Left hindlimb (tissue), 1 donor: ENCODE measurements at regions not wholly inside any gene's neighbourhood (a gene's known extent, or its start where the extent isn't known, plus 50 kb on each side); places are given as distances from the start of the nearest gene placed in this dataset.
"Not testable (repeated sequence)": the region's sequence is repeated elsewhere in the genome, so short reads cannot be mapped to it uniquely, and the experiment has no call there.

ENCODE experiments used
- DNase-seq: peaks from one replicate; pipeline ENCODE4 v3.0.0-alpha.2; 2018

DNA sequence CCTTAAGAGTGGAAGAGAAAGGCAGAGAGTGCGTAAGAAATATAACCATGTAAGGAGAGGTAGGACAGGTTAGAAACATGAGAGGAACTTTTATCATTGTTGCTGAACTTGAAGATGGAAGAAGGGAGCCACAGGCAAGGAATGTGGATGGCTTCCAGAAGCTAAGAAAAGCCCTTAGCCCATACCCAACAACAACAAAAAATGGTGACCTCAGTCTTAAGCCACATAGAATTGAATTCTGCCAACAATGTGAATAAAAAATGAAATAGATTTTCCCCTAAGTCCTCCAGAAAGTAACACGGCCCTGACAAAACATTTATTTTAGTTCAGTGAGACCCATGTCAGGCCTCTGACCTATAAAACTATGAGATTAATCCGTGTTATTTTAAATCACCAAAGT is 767.3 kb downstream of the FAM181B start:
- no peak for DNase-seq

DNA sequence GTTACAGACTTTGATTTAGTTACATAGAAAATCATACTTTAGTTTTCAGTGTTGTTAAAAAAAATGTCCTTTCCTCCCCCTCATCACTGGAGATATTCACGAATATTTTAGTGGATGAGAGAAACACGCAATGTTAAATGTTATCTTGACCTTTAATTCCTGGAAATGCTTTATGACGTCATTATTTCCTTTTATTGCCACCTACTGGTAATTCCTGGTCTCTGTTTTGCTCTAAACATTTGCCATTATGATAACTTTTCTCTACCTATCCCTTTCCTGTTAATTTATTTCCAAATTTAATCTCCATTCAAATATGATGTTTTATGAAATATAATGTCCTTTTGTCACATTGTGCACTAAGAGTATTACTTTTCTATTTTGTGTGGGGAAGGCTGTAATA is 770.6 kb downstream of the FAM181B start:
- DNase-seq: no peak

DNA sequence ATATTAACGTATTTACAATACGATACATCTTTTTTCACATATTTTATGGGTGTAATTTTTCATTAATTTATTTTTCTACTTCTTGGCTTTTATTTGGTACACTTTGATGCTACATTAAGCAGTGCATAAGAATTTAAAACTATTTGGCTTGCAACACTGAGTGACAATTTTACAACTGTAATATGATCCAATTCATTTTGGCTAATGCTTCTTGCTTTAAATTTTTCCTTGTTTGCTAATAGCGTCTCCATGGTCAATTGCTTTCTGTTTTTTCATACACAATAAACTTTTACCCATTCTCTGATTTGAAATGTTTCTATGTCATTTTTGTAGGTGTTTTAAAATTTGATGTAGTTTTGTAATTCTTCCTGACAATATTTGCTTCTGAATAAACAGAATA is 773.2 kb downstream of the FAM181B start:
- no peak for DNase-seq

DNA sequence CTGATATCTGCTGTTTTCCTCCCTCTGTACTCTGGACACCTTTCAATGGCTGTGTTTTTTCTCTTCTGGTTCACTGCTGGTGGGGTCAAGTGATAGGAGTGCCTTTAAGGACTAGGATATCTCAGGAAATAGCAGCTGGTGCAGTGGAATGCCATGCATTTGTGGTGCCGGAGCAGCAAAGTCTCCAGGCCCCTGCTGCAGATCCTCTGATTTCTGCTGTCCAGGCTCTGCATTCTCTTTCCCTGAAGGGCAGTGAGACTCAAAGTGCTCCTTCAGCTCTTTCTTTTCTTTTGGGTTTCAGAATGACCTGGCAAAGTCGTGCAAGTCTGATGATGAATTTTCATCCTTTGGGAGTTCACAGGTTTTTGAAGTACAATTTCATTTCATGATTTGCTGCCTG is 774.3 kb downstream of the FAM181B start:
- no peak for DNase-seq

- not testable (repeated sequence) for DNase-seq
Observed at GRCh38 chr11:81954301-81954700, 779.4 kb downstream of the FAM181B start.

DNA sequence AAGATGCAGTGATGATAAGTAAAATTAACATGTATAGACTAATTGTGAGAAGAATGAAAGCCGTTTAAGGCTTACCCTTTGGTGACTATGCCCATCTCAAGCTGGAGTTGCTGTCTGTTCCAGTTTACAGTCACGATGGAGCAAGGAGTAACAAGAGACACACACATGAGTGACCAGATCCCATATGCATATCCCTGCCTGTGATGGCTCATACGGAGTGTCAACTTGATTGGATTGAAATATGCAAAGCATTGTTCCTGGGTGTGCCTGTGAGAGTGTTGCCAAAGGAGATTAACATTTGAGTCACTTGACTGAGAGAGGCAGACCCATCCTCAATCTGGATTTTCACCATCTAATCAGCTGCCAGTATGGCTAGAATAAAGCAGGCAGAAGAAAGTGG is 786.8 kb downstream of the FAM181B start:
- DNase-seq: no peak

GRCh38 chr11:81942646-81943045 is 791.0 kb downstream of the FAM181B start:
- DNase-seq: no peak

- DNase-seq: no peak
Observed at GRCh38 chr11:81941998-81942397, 791.7 kb downstream of the FAM181B start.

DNA sequence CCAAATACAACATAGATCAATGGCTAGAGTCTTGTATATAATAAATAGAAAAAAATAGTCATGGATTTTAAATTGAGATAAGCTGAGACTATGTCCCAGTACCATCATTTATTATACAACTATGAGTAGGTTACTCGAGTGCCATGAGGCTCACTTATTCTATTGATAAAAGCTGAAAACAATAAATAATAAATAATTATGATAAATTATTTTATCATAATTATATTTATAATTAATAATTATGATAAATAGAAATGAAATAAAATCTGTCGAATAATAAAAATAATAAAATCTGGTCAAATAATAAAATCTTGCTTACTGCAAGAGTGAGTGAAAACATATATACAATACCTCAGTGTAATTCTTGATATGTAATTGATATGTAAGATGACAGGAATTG is 801.4 kb downstream of the FAM181B start:
- no peak for DNase-seq

DNA sequence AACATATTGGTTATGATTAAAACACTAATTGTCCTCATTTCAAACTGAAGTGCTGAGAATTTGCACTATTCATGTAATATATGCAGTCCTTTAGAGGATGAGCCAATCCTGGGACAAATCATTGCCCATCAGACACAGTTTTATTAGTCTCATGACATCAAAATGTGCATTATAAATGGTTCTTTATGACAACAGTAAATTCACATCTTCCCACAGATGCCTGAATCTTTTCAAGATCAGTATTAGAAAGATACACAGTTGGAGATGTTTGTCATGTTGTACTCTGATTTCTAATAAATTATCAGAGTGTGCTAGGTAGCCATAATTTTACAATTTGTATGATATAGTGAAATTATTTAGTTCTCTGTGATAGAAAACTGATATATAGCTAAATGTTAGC is 813.5 kb downstream of the FAM181B start:
- DNase-seq: no peak

- no peak for DNase-seq
Observed at GRCh38 chr11:81916451-81916850, 817.2 kb downstream of the FAM181B start.

- no peak for DNase-seq
Observed at GRCh38 chr11:81915045-81915444, 818.6 kb downstream of the FAM181B start.

- no peak for DNase-seq
Observed at GRCh38 chr11:81913793-81914192, 819.9 kb downstream of the FAM181B start.

DNA sequence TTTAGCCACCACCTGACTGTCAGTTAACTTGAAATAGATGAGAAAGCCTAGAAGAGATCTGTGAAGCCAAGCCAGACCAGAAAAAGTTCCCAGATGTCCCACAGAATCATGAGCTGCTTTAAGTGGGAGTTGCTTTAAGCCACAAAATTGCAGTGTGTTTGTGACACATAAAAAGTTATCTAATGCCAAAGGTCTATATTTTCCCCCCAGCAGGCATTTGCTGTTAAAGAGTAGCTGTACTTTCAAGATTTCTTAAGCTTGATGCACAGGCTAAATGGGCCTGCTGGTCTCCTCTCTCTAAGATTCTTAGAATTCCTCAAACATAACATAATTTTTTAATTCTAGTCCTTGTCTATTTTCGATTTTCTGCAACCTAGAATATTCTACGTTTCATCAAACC is 825.7 kb downstream of the FAM181B start:
- DNase-seq: no peak

DNA sequence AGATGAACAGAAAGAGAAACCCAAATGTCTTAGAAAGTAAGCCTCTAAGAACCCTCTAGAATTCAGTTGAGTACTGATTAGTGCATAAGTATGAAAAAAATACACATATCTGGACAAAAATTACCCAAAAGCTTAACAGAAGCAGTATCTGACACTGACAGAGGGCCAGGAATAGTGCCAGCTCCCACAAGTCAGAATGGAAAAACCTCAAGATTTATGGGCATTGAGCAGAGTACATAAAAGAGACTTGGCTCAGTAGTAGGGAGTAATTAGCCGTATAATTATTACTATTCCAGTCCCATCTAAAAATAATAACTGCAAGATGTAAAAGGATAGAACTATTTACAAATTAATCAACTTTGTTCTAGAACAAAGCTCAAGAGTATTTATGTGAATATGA is 834.5 kb downstream of the FAM181B start:
- DNase-seq: no peak

DNA sequence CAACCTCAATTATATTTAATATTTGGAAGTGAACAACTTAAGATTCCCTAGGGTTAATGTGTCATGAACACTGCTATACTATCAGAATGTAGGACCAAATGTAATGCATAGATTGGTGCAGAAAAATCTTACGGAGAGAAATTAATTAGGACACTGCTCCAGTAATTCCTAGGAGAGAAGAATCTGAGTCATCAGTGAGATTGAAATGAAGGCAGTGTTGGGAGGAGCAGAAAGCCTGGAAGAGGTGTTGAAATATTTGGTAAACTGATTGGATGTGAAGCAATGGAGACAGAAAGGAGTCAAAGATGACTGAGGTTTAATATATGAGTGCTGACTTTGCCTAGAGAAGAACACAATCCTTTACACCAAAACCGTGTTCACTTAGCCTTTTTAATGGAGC is 836.0 kb downstream of the FAM181B start:
- no peak for DNase-seq

- DNase-seq: no peak
Observed at GRCh38 chr11:81895258-81895657, 838.4 kb downstream of the FAM181B start.

DNA sequence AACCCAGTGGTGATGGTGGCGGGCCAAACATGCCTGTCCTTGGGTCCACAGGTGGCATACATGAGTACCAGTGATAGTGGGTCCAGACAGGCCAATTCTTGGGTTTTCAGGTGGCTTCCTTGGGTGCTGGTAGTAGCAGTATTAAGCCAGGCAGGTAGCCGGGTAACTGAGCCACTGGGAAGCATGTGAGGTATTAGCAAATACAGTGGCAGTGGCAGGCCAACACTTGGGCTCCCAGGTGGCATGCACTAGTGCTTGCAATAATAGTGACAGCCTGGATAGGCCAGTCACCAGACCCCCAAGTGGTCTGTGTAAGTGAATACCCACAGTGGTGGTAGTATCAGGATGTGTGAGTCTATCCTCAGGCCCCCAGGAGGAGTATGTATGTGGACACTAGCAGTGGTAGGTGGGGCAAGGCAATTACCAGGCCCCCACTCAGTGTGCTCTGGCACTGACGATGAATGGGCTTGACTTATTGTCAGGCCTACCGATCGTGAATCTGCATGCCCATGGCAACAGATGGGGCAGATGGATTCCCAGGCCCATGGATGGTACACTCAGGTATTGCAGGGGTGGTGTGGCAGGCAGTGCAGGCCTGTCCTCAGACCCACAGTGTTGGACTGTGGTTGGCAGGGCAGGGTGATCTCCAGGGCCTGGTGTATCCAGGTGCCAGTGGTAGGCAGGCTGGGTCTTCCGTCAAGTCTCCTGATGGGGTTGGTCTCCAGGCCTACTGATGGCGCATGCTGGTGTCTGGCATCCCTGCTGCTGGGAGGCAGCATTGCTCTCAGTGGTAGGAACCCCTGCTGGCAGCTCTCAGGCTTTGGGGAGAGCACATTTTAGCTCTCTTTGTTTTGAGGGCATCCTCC is 840.7 kb downstream of the FAM181B start:
- DNase-seq: no peak

- no peak for DNase-seq
Observed at GRCh38 chr11:81888391-81888790, 845.3 kb downstream of the FAM181B start.

- DNase-seq: no peak
Observed at GRCh38 chr11:81887671-81888070, 846.0 kb downstream of the FAM181B start.

- no peak for DNase-seq
Observed at GRCh38 chr11:81886406-81887075, 847.1 kb downstream of the FAM181B start.

- no peak for DNase-seq
Observed at GRCh38 chr11:81874635-81875034, 859.0 kb downstream of the FAM181B start.

DNA sequence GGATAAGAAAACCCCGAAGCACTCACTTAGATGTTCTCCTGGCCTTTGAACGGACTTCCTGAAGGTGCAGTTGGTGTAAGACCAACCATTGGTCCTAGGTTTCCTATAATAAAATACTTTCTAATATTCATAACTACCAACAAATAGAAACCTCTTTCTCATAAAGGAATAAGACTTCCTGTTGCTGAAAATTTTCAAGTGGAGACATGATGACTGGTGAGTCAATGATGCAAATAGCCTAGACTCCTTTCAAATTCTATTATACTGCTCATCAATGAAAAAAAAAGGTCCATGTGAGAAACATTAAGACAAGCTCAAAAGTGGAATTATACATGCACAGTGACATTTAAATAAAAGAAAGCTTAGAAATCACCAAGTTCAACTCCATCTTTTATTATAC is 862.8 kb downstream of the FAM181B start:
- DNase-seq: no peak

DNA sequence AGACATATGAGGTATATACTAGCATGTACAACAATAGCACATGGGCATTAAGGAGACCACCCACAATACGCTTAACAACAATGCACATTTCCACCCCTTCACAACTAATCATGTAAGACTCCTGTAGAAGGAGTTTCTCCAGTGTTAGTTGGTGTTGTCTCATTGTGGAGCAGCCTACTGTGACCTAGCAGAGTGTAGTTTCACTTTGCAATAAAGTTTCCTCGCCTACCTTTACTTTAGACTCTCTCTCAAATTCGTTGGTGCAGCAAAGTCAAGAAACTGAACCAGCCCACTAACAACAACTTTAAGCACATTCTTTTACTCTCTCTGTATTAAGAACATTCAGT is 863.6 kb downstream of the FAM181B start:
- DNase-seq: no peak
